Neural progenitor cell (in vitro differentiated cells): ENCODE measurements at regions not wholly inside any gene's neighbourhood (a gene's known extent, or its start where the extent isn't known, plus 50 kb on each side); places are given as distances from the start of the nearest gene placed in this dataset.

Experiments used
- EZH2 ChIP-seq: fragments of 200-600 bp; sonication (generic); IDR thresholded peaks from 2 replicates; pipeline ENCODE4 v1.6.1; 2017; ENCODE audit warnings: antibody characterized with exemption, mild to moderate bottlenecking, moderate library complexity
- TF ChIP-seq, protein P1 (sequence below): fragments of 200-600 bp; sonication (generic); IDR thresholded peaks from 2 replicates; pipeline ENCODE4 v1.5.1; 2017; ENCODE audit warnings: antibody characterized with exemption, mild to moderate bottlenecking

DNA sequence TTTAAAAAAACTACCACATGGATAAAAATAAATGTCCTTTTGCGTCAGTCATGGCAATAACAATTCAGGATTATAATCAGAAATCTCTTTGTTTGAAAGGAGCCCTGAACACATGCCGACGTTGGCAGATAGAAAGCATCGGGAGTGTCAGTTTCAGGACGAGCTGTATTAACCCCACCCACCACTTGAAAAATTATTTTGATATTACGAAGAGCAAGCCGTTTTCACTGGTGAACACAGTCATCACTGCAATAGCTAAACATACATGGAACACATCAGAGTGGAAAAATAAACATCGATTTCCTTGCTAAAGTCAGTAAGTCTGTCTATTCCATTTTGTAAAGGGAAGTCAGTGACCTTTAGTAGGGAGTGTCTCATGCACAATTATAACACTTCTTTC, 266.4 kb upstream of the FBXL7 start:
- TF ChIP-seq, protein P1, sequence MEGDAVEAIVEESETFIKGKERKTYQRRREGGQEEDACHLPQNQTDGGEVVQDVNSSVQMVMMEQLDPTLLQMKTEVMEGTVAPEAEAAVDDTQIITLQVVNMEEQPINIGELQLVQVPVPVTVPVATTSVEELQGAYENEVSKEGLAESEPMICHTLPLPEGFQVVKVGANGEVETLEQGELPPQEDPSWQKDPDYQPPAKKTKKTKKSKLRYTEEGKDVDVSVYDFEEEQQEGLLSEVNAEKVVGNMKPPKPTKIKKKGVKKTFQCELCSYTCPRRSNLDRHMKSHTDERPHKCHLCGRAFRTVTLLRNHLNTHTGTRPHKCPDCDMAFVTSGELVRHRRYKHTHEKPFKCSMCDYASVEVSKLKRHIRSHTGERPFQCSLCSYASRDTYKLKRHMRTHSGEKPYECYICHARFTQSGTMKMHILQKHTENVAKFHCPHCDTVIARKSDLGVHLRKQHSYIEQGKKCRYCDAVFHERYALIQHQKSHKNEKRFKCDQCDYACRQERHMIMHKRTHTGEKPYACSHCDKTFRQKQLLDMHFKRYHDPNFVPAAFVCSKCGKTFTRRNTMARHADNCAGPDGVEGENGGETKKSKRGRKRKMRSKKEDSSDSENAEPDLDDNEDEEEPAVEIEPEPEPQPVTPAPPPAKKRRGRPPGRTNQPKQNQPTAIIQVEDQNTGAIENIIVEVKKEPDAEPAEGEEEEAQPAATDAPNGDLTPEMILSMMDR: no peak
- TF ChIP-seq EZH2: no peak
